ENCODE measurements at regions not wholly inside any gene's neighbourhood (a gene's known extent, or its start where the extent isn't known, plus 50 kb on each side); places are given as distances from the start of the nearest gene placed in this dataset.

DNA sequence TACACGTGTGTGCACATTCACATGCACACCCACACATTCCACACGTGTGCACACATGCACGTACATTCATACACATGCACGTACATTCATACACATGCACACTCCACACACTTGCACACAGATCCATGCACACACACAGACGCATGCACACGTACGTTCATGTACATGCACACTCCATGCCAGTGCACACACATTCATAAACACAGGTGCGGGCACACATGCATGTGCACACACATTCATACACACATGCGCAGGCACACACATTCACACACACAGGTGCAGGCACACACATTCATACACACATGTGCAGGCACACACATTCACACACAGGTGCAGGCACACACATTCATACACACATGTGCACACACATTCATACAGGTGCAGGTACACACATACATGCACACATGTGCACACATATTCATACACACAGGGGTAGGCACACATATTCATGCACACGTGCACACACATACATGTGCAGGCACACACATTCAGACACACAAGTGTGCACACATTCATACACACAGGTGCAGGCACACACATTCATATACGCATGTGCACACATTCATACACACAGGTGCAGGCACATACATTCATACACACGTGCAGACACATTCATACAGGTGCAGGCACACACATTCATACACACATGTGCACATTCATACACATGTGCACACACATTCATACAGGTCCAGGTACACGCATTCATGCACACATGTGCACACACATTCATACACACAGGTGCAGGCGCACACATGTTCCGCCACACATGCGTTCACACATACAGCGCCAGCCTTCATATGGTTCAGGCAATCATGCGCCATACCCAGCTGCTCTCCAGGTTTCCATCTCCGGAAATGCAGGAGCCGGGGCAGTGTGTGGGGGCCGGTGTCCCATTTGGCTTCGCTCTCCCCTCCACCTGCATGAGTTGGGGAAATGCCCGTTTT, 124.8 kb downstream of the HMX1 start:
- DNase-seq: no peak
- intact Hi-C loops (cut with DNase I): no loop called here
- no peak overlapping the region for H3K4me3 ChIP-seq
- H3K9me3 ChIP-seq: no peaks in the 10 kb centered on the region
- H3K27ac ChIP-seq: no peak overlapping the region
- H3K36me3 ChIP-seq: no peaks in the 10 kb centered on the region
- TF ChIP-seq, protein P1, sequence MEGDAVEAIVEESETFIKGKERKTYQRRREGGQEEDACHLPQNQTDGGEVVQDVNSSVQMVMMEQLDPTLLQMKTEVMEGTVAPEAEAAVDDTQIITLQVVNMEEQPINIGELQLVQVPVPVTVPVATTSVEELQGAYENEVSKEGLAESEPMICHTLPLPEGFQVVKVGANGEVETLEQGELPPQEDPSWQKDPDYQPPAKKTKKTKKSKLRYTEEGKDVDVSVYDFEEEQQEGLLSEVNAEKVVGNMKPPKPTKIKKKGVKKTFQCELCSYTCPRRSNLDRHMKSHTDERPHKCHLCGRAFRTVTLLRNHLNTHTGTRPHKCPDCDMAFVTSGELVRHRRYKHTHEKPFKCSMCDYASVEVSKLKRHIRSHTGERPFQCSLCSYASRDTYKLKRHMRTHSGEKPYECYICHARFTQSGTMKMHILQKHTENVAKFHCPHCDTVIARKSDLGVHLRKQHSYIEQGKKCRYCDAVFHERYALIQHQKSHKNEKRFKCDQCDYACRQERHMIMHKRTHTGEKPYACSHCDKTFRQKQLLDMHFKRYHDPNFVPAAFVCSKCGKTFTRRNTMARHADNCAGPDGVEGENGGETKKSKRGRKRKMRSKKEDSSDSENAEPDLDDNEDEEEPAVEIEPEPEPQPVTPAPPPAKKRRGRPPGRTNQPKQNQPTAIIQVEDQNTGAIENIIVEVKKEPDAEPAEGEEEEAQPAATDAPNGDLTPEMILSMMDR (IDR thresholded peaks at IDR 0.05): no peak
- no peak for ATAC-seq
- peaks cover 0 to 36% of the 10 kb centered on the region in 2 donors for H3K27me3 ChIP-seq
- H3K4me1 ChIP-seq: no peaks in the 10 kb centered on the region

GRCh38 chr4:8745826-8746225, 125.8 kb downstream of the HMX1 start:
- Histone ChIP-seq H3K9me3 (no peaks in the 10 kb centered on the region), H3K4me1 (no peaks in the 10 kb centered on the region), H3K36me3 (no peaks in the 10 kb centered on the region), H3K27me3 (peaks cover 0 to 41% of the 10 kb centered on the region in 2 donors), H3K4me3 (no peak overlapping the region), H3K27ac (no peak overlapping the region)
- intact Hi-C loops (cut with DNase I): no loop called here
- ATAC-seq (no peak), DNase-seq (no peak)
- TF ChIP-seq, protein P1 (IDR thresholded peaks at IDR 0.05): no peak

GRCh38 chr4:8745005-8745790, 126.4 kb downstream of the HMX1 start:
- Histone ChIP-seq H3K36me3 (no peaks in the 10 kb centered on the region), H3K4me1 (no peaks in the 10 kb centered on the region), H3K27ac (no peak overlapping the region), H3K4me3 (no peak overlapping the region), H3K9me3 (no peaks in the 10 kb centered on the region), H3K27me3 (peaks cover 0 to 47% of the 10 kb centered on the region in 2 donors)
- DNase-seq (peak in 1 of 4 donors; percentile 25), ATAC-seq (no peak)
- TF ChIP-seq, protein P1 (IDR thresholded peaks at IDR 0.05): no peak
- intact Hi-C loops (cut with DNase I): no loop called here

- Histone ChIP-seq H3K36me3 (no peaks in the 10 kb centered on the region), H3K4me1 (no peaks in the 10 kb centered on the region), H3K27ac (no peak overlapping the region), H3K9me3 (no peaks in the 10 kb centered on the region), H3K4me3 (no peak overlapping the region), H3K27me3 (peaks cover 0 to 50% of the 10 kb centered on the region in 2 donors)
- intact Hi-C loops (cut with DNase I): no loop called here
- TF ChIP-seq, protein P1 (IDR thresholded peaks at IDR 0.05): no peak
- DNase-seq (peak in 1 of 4 donors; percentile 12), ATAC-seq (no peak)
These were observed 127.4 kb downstream of the HMX1 start for GRCh38 chr4:8744083-8744805.

Data from left lung (tissue), 4 donors.